CD4-positive, alpha-beta T cell treated with Interleukin-4 for 4 hours (primary cell): ENCODE measurements at regions not wholly inside any gene's neighbourhood (a gene's known extent, or its start where the extent isn't known, plus 50 kb on each side); places are given as distances from the start of the nearest gene placed in this dataset.

Source experiments
- DNase-seq: peaks from one replicate; pipeline ENCODE4 v3.0.0-alpha.2; 2020

DNA sequence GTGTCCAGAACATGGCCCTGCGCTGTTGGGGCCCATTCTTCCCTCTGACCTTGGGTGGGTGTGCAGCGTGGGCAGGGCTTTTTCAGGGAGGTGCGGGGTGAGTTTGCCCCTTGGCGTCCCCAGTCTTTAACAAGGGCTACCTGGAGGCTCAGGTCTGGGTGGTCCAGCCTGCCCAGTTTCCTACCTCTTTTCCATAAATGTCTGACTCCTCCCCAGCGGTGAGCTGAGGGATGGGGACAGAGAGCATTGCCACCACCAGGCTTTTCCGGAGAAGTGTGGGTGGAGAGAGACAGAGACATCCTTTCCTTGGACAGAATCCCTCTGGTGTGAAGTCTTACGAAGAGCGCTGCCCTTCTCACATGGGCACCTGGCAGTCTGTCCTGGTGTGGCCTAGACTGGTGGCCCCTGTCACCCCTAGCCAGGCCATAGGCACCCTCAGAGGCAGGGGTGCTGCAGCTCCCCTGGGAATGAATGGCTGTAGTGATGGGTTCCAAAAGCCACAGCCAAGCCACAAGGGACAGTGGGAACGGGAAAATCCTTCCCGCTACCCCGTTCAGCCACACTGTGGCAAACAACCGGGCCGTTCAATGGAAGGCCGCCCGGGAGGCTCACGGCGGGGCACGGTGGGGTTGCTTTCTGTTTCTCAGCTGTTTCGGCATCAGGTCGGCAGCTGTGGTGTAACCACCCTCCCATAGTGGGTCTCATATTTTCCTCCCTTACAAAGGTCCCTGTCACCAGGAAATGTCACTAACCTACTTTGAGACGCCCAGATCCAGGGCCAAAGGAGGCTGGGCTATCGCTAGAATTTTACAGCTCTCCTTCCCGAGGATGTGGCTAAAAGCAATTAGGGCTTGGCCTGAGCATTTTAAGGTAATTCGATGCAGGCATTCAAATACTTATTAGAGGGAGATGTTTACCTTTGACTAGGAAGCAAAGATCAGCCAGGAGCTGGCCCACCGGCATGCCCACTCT lies 61.9 kb upstream of the GSE1 start:
- no peak for DNase-seq

DNA sequence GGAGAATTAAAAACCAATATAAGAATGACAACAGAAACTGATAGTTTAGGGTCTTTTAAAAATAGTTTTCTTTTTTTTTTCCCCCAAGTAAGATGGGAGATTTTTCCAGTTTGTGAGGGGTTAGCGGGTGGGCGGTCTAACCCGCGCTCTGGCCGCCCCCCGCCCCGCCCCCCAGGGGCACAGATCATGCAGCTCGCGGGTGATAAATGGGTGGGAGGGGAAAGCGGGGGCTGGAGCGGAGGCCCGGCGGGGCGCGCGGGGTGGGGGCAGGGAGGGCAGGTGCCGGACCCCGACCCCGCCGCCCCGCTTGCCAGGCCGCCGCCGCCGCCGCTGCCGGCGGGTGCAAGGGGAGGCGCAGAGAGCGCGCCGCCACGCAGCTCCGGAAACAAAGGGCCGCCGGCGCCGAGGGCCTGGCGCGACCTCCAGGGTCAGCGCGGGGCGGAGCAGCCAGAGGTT lies 60.1 kb upstream of the GSE1 start:
- no peak for DNase-seq

DNA sequence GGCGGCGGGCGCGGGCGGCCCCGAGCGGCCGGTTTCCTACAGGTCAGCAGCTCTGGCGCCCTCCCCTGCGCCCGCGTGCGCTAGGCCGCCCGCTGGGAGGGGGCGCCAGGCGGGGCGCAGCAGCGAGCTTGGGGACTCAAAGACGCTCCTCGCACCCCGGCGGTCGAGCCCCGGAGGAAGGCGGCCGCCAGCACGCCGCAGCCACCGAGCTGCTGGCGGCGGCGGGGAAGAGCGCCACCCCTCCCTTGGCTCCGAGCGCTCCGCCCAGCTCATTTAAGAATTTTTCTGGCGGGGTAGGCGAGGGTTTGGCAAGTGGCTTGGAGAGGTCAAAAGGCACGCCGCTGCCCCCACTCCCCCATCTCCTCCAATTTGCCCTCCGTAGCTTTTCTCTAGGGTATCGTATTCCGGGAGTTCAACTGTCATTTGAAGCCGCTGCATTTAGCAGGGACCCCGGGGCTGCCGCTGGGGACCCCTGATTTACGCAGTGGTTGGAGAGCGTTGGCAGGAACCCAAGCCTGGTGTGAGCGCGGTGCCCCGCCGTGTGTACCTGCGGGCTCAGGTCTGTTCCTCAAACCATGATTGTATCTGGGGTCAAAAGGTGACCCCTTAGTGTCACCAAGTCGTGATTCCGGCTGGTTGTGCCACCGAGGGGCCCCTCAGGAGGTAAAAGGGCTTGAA lies 59.5 kb upstream of the GSE1 start:
- DNase-seq = peak; percentile 39

DNA sequence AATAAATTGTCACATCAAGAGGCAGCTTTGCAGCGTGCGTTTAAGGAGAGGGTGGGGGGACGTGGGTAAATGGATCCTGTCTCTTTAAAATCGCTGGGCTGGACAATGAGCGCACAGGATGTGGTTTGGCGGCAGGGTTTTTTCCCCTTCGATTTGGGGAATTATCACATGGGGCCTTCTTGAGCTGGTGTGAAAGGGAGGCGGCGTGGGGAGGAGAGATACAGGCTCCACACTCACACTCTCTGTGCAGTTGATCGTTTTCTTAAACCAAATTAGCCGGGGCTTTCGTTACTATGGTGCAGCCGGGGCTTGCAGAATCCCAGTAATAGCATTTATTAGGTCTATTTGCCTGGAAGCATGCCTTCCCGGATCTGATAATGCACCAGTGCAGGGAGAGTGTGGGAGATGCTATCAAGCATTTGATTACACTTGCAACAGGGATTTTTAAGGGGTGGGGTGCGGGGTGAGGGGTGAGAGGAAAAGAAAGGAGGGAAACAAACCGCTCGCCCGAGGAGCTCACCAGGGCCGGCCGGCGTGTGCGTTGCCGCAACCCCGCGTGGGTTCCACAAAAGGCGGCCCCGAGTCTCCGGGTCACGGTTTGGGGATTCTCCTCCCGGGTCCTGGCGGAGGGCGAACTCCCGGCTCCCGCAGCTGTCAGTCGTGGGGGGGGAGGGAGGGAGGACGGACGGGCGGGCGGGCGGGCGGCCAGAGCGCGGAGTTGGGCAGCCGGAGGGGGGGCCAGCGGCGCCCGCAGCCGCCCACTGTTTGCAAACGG lies 58.8 kb upstream of the GSE1 start:
- peak; percentile 86 for DNase-seq

DNA sequence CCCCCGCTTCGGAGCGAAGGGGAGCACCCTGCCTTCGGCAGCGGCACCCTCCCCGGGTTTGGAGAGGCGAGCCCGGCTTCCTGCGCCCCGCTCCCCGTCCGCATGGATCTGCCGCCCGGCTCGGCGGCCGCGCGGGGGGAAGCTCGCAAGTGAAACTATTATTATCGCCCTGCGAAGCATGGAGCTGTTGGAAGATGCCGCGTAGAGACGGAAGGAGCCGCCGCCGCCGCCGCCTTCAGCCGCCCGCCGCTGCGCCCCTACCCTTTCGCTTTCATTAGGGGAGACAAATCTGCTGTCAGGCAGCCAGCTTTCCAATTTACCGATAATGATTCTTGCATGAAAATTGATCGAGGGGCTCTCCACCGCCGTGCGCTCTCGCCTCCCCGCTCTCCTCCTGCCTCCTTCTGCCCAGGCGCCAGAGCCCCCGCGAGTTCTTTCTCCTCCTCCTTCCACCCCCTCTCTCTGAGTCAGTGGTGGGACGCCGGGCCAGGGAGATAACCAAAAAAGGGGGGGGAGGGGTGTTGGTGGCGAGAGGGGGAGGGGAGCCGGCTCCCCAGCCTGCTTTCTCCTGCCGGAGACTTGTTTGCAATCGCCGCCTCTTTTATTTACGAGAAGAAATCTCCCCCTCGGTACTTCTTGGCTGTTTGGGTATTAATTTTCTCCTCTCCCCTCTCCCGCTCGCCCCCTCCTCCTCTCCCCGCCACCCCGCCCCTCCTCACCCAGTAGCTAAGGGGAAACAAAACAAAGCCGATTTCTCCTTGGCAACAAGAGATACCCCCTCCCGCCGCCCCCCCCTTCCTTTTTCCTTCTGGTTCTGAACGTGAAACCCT lies 58.0 kb upstream of the GSE1 start:
- DNase-seq = peak; percentile 75

DNA sequence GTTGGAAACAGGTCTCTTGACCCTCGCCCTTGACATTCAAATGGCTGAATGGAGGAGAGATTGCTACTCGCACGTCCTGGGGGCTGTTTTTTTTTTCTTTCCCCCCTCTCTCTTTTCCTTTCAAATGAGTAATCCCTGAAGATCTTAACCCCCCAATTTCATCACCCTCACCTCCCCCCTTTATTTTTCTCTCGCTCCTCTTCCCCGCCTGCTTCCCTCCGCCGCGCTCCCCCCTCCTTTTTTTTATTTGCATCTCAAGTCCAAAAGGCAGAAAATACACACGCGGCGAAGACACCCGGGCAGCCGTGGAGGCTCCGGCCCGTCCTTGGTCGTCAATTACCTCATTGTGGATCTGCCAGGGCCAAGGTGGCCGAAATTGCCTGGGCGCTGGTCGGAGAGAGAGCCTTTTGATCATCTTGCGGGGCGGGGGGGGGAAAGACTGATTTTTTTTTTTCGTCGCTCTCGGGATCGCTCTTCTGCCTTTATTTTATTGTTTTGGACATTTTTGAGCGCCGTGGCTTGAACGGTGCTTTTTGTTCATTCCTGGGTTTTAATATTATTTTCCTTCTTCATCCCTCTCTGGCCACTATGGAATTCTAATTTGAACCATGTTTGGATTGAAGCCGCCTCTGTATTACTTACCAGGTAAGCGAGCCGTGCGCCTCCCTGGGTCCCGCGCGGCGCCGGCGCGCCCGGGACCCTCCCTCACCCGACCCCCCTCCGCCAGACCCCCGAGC lies 57.2 kb upstream of the GSE1 start:
- peak; percentile 43 for DNase-seq

DNA sequence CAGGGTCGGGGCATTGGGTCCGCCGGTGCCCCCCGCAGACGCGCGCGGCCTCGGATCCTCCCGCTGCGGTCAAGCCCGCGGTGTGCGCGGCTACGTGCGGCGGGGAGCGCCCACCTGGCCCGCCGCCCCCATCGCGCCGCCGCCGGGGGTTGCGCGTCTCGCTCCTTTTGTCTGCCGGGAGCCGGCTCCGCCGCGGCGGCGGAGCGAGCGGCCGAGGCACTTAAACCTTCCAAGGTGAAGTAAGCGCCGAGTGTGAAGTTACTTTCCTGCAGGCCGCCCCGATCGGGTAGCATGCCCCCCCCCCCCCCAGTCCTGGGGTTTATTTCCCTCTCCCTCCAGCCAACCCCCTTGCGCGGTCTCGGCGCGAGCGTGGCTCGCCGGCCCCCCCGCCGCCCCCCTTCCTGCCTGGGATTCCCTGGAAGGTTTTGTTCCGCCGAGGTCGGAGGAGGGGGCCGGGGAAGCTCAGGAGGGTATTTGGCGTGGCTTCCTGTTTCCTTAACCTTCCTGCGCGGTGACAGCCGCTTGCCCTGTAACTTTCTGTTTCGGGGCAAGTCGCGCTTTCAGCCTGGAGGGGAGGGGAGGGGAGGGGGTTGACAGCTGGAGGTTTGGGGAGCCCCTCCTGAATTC lies 56.6 kb upstream of the GSE1 start:
- DNase-seq = peak; percentile 62

DNA sequence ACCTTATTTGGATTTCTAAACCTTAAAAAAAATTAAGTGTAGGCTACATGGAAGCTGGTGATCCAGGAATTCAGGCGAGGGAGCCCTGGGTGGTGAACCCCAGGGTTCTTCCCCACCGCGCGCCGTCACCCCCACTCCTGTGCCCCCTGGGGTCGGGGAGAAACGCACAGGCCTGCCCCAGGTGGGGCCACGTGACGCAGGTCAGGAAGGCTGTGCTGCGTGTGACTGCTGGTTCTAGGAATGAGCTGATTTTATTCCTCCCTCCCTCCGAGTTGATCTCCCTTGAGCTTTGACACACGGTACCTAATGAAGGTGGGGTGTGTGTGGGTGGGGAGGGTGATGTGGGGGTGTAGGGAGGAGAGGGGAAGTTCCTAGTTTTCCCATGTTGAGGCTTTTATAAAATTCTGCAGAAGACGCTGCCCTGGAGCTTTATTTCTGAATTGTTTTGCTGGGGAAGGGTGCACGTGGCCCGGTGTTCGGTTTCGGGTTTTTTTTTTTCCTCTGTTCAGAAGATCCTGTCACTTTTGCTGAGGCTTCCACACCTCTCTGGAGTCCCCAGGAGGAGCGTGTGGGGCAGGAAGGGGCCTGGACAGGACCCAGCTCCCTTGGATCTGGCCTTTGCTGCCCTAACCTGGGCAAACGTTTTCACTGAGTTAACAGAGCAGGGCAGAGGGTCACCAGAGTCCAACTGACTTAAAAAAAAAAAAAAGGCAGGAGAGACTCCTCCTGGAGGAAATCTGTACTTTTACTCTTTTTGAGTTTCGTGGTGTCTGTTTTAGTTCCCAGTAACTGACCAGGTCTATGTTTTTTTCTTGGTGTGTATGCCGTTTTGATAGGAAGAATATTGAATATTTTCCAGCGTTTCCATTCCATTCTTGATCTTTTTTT lies 55.8 kb upstream of the GSE1 start:
- DNase-seq = peak; percentile 41

DNA sequence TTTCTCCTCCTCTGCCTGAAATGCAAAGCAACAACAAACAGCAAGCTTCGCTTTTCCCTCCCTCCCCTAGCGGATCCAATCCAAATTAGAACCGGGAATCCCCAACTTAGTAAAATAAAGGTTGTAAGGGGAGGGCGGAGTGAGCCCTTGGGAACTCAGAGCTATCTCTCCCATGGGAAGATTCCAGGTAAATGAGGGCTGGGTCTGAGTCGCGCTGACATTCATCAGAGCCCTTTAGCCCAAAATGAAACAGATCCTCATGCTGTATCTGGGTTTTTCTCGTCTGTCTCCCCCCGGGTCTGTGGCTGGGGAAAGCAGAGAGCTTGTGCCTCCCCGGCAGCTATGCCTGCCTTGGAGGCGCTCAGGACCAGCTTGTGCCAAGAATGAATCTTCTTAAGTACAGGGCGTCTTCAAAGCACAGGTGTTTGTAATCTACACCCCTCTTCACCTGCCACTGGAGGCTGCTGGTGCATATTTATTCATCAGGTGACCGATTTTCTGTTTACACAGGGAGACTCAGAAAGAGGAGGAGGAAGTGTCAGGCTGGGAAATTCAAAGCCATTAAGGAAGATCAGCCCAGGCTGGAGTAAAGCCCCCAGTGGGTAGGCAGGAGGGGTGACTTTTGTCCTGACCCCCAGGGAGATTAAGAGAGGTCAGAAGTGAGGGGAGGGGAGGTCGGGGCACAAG lies 55.0 kb upstream of the GSE1 start:
- peak; percentile 29 for DNase-seq

DNA sequence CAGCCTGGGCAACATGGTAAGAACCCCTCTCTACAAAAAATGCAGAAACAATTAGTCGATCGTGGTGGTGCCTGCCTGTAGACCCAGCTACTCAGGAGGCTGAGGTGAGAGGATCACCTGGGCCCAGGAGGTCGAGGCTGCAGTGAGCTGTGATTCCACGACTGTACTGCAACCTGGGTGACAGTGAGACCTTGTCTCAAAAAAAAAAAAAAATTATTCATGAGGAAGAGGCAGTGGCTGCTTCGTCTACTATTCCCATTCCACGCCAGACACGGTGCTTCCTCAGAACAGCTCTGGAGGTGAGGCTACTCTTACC lies 52.2 kb upstream of the GSE1 start:
- no peak for DNase-seq

DNA sequence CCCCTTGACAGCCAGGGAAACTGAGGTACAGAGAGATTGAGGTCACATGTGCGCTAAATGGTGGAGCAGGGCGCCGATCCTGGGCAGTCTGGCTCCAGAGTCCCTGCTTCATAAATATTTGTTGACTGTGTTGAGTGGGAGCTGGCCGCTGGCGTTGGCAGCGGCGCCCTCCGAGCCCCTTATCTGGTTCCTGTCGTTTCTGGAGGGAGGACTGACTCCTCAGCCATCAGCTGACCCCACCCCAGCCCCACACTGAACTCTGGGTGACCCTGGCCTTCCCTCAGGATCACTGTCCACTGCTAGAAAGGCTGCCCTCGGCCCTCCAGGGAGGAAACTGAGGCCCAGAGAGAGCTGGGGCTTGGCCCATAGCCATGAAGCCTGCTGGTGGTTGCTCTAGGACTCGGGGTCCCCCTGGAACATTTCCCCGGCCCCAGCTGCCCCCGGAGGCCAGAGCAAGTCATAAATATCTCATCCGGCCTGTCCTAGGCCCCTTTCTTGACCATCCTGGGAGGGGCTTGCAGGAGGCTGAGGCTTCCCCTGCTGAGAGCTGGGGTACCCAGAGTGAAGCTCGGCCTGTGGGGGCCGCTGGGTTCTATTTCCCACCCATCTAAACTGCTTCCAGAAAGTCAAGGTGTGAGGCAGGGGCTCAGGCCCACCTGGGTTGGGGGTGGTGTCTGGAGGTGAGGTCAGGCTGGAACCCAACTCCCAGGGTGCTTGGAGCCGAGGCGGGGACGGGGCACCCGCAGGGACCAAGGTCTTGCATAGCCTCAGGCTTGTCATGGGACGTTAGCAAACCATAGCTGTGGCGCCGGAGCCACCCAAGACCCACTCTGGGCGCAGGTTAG lies 51.7 kb upstream of the GSE1 start:
- no peak for DNase-seq

DNA sequence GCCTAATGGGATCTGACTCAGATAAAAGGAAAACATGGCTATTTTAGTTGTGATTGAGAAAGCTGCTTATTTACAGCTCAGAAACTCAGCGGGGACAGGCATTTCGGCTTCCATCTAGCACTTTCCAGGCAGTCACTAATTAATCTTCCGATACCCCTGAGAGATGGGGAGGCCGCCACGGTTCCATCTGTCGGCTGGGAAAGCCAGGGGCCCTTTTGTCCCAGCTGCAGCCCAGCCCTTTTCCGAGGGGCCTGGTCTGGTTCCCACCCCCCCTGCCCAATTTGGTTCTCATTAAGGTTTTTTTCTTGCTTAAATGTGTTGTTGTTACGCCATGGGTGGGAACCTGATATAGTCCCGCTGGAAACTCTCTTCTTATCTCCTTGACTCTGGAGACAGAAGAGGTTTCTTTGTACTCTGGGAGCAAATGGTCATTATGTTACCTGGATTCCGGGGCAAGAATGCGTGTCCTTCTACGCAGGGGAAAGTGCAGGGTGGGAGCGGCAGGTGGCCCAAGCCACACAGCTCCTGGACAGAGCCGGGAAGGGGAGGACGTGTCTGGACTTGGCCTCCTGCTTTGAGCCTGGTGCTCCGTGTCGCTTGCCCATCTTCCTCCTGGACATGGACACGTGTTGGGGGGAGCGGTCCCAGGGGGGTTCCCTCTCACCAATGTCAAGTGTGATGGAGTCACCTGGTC lies 50.9 kb upstream of the GSE1 start:
- no peak for DNase-seq

DNA sequence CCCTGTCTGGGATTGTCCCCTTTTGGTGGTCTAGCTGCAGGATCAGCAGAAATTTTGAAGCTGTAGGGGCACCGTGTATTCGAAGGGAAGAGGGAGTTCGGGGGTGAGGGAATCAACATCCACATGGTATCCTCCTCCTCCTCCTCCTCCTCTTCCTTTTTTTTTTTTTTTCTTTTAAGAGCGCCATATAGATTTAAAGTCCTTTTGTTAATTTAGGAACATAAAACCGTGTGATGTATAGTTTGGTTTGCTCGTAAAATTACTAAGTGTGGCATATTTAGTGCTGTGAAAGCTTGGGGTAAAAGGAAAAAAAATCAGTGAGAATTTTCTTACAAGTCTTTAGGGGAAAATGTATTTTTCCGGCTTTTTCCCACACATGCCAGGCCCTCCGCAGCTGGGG lies 50.1 kb upstream of the GSE1 start:
- no peak for DNase-seq
